HL-60 (cell line): ENCODE measurements at regions not wholly inside any gene's neighbourhood (a gene's known extent, or its start where the extent isn't known, plus 50 kb on each side); places are given as distances from the start of the nearest gene placed in this dataset.
A peak's percentile ranks its signal among the peaks of the same experiment; 100 is the strongest.

Experiments
- DNase-seq, 2 experiments: peaks; one replicate each; pipeline ENCODE4 v3.0.0-alpha.2; 2010 to 2020; ENCODE audit warnings: low read depth in 1 of 2, low spot score in 1 of 2
- H3K27ac ChIP-seq: fragments of 250-450 bp; sonication (Bioruptor Pico); replicated peaks from 2 replicates; pipeline ENCODE4 v1.5.1; 2020; ENCODE audit warnings: mild to moderate bottlenecking, moderate library complexity
- H3K27me3 ChIP-seq: fragments of 250-450 bp; sonication (Bioruptor Pico); 2 replicates; pipeline ENCODE4 v1.5.1; 2021; ENCODE audit warnings: mild to moderate bottlenecking, moderate library complexity; ENCODE audit not compliant: insufficient read depth, poor library complexity, severe bottlenecking
- H3K4me3 ChIP-seq: replicated peaks from 2 replicates; pipeline ENCODE4 v1.5.1; 2011; ENCODE audit warnings: mild to moderate bottlenecking, control low read depth, low read length; ENCODE audit not compliant: insufficient read depth
- GABPA ChIP-seq: IDR thresholded peaks from 2 replicates; pipeline ENCODE4 v1.6.1; 2012; ENCODE audit warnings: low read depth
- POLR2AphosphoS5 ChIP-seq: IDR thresholded peaks from 2 replicates; pipeline ENCODE4 v1.6.1; 2012; ENCODE audit warnings: low read depth
- REST ChIP-seq: IDR thresholded peaks from 2 replicates; pipeline ENCODE4 v1.6.1; 2012; ENCODE audit warnings: low read depth; ENCODE audit not compliant: insufficient replicate concordance
- SPI1 ChIP-seq: IDR thresholded peaks from 2 replicates; pipeline ENCODE4 v1.6.1; 2012; ENCODE audit warnings: low read depth, mild to moderate bottlenecking, borderline replicate concordance
- TF ChIP-seq, protein P1 (sequence below): IDR thresholded peaks from one replicate; pipeline ENCODE4 v1.5.1; 2011; ENCODE audit warnings: low read length, control low read depth, inconsistent platforms; ENCODE audit not compliant: insufficient read depth

DNA sequence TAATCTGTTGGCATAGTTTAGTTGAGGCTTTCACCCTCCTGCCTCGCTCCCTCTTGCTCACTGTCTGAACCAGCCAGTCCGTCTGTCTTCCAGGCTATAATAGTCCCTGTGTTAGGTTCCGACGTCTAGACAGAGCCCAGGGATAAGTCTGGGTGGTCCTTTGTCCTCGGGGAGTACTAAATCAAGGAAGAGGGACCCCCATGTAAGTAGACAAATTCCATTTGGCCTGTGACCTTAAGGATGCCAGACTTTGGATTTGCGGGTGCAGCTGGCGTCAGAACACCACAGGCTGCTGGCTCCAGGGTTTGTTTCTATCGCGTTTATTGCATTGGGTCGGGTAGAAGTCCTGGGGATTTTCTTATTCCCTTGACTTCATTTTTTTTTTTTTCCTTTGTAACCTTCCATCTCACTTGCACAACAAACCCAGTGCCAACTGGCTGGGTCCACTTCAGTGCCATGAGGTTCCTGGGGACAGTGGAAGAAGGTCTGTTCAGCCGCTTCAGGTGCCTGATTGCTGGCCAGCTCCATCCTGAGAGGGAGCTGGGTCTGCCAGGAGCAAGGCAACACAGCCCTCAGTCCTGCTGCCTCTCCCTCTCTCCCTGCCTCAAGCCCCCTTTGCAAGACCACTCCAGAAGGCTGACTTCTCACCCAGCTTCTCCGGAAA is 95.4 kb upstream of the KLHL25 start:
- no peak for TF ChIP-seq POLR2AphosphoS5
- TF ChIP-seq SPI1, result no peak
- TF ChIP-seq, protein P1, sequence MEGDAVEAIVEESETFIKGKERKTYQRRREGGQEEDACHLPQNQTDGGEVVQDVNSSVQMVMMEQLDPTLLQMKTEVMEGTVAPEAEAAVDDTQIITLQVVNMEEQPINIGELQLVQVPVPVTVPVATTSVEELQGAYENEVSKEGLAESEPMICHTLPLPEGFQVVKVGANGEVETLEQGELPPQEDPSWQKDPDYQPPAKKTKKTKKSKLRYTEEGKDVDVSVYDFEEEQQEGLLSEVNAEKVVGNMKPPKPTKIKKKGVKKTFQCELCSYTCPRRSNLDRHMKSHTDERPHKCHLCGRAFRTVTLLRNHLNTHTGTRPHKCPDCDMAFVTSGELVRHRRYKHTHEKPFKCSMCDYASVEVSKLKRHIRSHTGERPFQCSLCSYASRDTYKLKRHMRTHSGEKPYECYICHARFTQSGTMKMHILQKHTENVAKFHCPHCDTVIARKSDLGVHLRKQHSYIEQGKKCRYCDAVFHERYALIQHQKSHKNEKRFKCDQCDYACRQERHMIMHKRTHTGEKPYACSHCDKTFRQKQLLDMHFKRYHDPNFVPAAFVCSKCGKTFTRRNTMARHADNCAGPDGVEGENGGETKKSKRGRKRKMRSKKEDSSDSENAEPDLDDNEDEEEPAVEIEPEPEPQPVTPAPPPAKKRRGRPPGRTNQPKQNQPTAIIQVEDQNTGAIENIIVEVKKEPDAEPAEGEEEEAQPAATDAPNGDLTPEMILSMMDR, result no peak
- TF ChIP-seq REST, result peak; percentile 46

GRCh38 chr15:85890620-85890980 is 95.9 kb upstream of the KLHL25 start:
- TF ChIP-seq, protein P1, result no peak
- no peak for TF ChIP-seq REST
- no peak for TF ChIP-seq GABPA
- TF ChIP-seq POLR2AphosphoS5, result no peak
- TF ChIP-seq SPI1, result peak; percentile 70

More for the DNA sequence above, 95.4 kb upstream of the KLHL25 start:
- H3K27ac ChIP-seq, result no peak overlapping the region
- H3K27me3 ChIP-seq, result no peaks in the 10 kb centered on the region
- no peak for DNase-seq
- no peak overlapping the region for H3K4me3 ChIP-seq

GRCh38 chr15:85891470-85891869 is 96.7 kb upstream of the KLHL25 start:
- no peak overlapping the region for H3K4me3 ChIP-seq
- no peak overlapping the region for H3K27ac ChIP-seq
- TF ChIP-seq, protein P1, result no peak
- TF ChIP-seq GABPA, result no peak
- no peak for TF ChIP-seq POLR2AphosphoS5
- TF ChIP-seq SPI1, result no peak
- DNase-seq, result no peak
- no peaks in the 10 kb centered on the region for H3K27me3 ChIP-seq

More at GRCh38 chr15:85890620-85890980, 95.9 kb upstream of the KLHL25 start:
- Histone ChIP-seq H3K27me3 (no peaks in the 10 kb centered on the region), H3K4me3 (no peak overlapping the region), H3K27ac (no peak overlapping the region)
- DNase-seq, result no peak

GRCh38 chr15:85892232-85892631 is 97.5 kb upstream of the KLHL25 start:
- Histone ChIP-seq H3K27me3 (no peaks in the 10 kb centered on the region), H3K4me3 (no peak overlapping the region), H3K27ac (no peak overlapping the region)
- DNase-seq, result no peak
- no peak for TF ChIP-seq POLR2AphosphoS5
